Activated CD8-positive, alpha-beta T cell treated with anti-CD3 and anti-CD28 coated beads for 36 hours (primary cell): ENCODE measurements at regions not wholly inside any gene's neighbourhood (a gene's known extent, or its start where the extent isn't known, plus 50 kb on each side); places are given as distances from the start of the nearest gene placed in this dataset.

Source experiments
- ATAC-seq: fragments of 200-7000 bp; cut with Tn5 transposase; one replicate; pipeline ENCODE4 v1.10.0; 2021; ENCODE audit warnings: mild to moderate bottlenecking, moderate library complexity
- CTCF ChIA-PET: fragments of 350-600 bp; sonication (Branson Sonifier 250); formaldehyde crosslinking; loops from one replicate; lab custom pipeline; 2021; ENCODE audit warnings: antibody characterized with exemption; lab: Charles Lee
- POLR2A ChIA-PET: fragments of 350-600 bp; sonication (Branson Sonifier 250); formaldehyde crosslinking; loops from one replicate; lab custom pipeline; 2021; ENCODE audit warnings: antibody characterized with exemption; lab: Charles Lee
- DNase-seq: peaks from one replicate; pipeline ENCODE4 v3.0.0-alpha.2; 2020
- H3K27ac Mint-ChIP-seq: one replicate; pipeline ENCODE4 v1.8.0; 2021; ENCODE audit warnings: mild to moderate bottlenecking, mixed read lengths
- H3K27me3 Mint-ChIP-seq: one replicate; pipeline ENCODE4 v1.8.0; 2021; ENCODE audit warnings: mixed read lengths
- H3K36me3 Mint-ChIP-seq: one replicate; pipeline ENCODE4 v1.8.0; 2021; ENCODE audit warnings: low read depth, mixed read lengths
- H3K4me1 Mint-ChIP-seq: one replicate; pipeline ENCODE4 v1.8.0; 2021; ENCODE audit warnings: low read depth, mixed read lengths
- H3K4me3 Mint-ChIP-seq: one replicate; pipeline ENCODE4 v1.8.0; 2021; ENCODE audit warnings: mild to moderate bottlenecking, moderate library complexity, mixed read lengths
- H3K9me3 Mint-ChIP-seq: one replicate; pipeline ENCODE4 v1.8.0; 2021; ENCODE audit warnings: mixed read lengths
- intact Hi-C: fragments of 100-400 bp; cut with micrococcal nuclease; formaldehyde crosslinking; loops from one replicate; pipeline ENCODE4 v1.10.0; 2022
- TF ChIP-seq, protein P1 (sequence below): fragments of 200-600 bp; IDR thresholded peaks from one replicate; pipeline ENCODE4 v1.8.0; 2022; ENCODE audit warnings: antibody characterized with exemption, mild to moderate bottlenecking

DNA sequence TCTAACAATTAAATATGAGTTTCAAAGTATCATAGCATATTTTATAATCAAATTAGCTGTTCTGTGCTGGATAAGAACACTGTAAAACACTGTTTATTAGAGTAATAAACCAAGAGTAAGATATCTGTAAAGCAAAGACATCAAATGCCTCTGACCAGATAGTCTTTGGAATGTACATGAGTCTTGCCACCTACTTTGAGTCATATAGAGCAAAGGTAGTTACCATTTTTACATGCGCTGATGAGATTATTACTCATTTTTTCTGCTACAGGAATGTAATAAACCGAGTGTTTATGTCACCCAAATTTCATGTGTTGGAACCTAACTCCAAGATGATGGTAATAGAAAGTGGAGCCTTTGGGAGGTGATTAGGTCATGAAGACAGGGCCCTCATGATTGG, 654.5 kb downstream of the CETN3 start:
- ATAC-seq (no peak), DNase-seq (no peak)
- POLR2A ChIA-PET = no interaction called here
- TF ChIP-seq, protein P1, sequence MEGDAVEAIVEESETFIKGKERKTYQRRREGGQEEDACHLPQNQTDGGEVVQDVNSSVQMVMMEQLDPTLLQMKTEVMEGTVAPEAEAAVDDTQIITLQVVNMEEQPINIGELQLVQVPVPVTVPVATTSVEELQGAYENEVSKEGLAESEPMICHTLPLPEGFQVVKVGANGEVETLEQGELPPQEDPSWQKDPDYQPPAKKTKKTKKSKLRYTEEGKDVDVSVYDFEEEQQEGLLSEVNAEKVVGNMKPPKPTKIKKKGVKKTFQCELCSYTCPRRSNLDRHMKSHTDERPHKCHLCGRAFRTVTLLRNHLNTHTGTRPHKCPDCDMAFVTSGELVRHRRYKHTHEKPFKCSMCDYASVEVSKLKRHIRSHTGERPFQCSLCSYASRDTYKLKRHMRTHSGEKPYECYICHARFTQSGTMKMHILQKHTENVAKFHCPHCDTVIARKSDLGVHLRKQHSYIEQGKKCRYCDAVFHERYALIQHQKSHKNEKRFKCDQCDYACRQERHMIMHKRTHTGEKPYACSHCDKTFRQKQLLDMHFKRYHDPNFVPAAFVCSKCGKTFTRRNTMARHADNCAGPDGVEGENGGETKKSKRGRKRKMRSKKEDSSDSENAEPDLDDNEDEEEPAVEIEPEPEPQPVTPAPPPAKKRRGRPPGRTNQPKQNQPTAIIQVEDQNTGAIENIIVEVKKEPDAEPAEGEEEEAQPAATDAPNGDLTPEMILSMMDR = no peak
- H3K27me3 Mint-ChIP-seq = no peaks in the 10 kb centered on the region
- intact Hi-C loops = no loop called here
- no peaks in the 10 kb centered on the region for H3K36me3 Mint-ChIP-seq
- H3K4me1 Mint-ChIP-seq = no peaks in the 10 kb centered on the region
- CTCF ChIA-PET = no interaction called here
- H3K4me3 Mint-ChIP-seq = no peak overlapping the region
- H3K9me3 Mint-ChIP-seq = peaks cover 5% of the 10 kb centered on the region
- H3K27ac Mint-ChIP-seq = no peak overlapping the region

DNA sequence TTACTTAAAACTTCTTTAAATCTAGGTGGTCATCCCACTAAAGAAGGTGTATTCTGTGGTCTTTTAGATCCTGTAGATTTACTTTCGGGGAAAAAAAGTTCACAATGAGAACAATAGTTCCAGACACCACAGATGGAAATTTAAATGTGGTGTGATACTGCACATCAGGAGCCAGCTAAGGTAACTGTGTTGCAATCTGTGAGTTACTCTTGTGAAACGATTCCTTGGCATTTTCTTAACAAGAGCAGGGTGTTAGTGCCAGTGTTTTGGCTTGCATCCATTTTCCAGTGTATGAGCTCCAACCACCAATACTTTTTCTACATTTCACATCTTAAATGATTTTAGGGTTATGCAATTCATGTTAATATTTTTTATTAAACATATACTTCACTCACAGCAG, 674.5 kb downstream of the CETN3 start:
- Mint-ChIP-seq H3K36me3 (no peaks in the 10 kb centered on the region), H3K27ac (no peak overlapping the region), H3K4me3 (no peak overlapping the region), H3K27me3 (no peaks in the 10 kb centered on the region), H3K9me3 (no peaks in the 10 kb centered on the region), H3K4me1 (no peaks in the 10 kb centered on the region)
- POLR2A ChIA-PET = no interaction called here
- DNase-seq = no peak
- ATAC-seq = no peak
- intact Hi-C loops = no loop called here
- CTCF ChIA-PET = no interaction called here
- TF ChIP-seq, protein P1 = no peak

DNA sequence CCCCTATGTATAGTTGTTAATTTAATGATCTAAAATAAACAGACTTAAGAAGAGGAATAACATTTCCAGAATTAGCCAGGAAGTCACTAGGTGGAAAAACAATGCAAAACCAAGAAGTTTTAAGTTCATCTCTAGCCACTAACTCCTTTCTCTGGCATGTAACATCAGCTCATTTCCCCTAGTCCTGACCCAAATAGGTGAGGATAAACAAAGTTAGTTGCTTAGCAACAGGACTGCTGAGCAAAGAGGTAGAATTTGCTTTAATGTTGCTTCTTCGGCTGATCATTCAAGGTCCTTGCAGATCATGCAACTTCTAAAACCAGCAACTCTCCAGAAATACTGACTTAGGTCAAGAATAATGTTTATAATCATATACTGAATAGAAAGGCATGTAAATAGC, 675.8 kb downstream of the CETN3 start:
- ATAC-seq (no peak), DNase-seq (no peak)
- no peaks in the 10 kb centered on the region for H3K9me3 Mint-ChIP-seq
- intact Hi-C loops = no loop called here
- no peaks in the 10 kb centered on the region for H3K4me1 Mint-ChIP-seq
- H3K4me3 Mint-ChIP-seq = no peak overlapping the region
- TF ChIP-seq, protein P1 = no peak
- no peak overlapping the region for H3K27ac Mint-ChIP-seq
- H3K27me3 Mint-ChIP-seq = no peaks in the 10 kb centered on the region
- ChIA-PET CTCF (no interaction called here), POLR2A (no interaction called here)
- H3K36me3 Mint-ChIP-seq = no peaks in the 10 kb centered on the region

DNA sequence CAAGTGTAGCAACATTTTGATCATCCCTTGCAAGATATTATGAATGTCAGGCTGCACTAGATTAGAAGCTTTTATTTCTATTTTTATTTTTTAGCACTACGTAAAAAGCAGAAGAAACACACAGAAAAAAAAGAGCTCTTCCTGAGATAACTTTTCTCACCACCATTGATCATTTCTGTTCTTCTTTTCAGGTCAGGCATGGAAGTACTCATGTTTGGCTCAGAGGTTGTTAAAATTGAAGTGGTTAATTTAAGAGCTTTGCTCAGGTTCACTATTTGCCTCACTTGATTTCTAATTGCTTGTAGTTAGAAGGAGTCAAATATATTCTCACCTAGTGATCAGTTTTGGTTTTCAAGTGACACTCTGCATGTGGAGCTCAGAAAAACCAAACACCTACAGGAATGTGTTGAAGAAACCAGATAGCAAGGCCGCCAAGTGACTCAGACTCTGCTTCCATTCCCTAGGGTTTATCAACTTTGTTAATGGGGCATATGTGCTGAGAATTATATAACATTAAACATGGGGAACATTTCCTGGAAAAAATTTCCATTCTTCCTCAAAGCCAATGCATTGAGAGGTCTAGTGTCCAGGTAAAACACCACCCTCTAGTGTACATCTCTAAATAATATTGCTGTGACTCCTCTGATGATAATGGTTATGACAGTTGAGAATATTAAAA, 679.8 kb downstream of the CETN3 start:
- no peak overlapping the region for H3K4me3 Mint-ChIP-seq
- ATAC-seq = no peak
- no peak overlapping the region for H3K27ac Mint-ChIP-seq
- no peaks in the 10 kb centered on the region for H3K36me3 Mint-ChIP-seq
- ChIA-PET CTCF (no interaction called here), POLR2A (no interaction called here)
- no peaks in the 10 kb centered on the region for H3K27me3 Mint-ChIP-seq
- H3K9me3 Mint-ChIP-seq = no peaks in the 10 kb centered on the region
- no peaks in the 10 kb centered on the region for H3K4me1 Mint-ChIP-seq
- TF ChIP-seq, protein P1 = no peak
- intact Hi-C loops = no loop called here
- DNase-seq = no peak

GRCh38 chr5:89728750-89729149, 680.8 kb downstream of the CETN3 start:
- Mint-ChIP-seq H3K4me3 (no peak overlapping the region), H3K27me3 (no peaks in the 10 kb centered on the region), H3K9me3 (peaks cover 1% of the 10 kb centered on the region), H3K27ac (no peak overlapping the region), H3K36me3 (no peaks in the 10 kb centered on the region), H3K4me1 (no peaks in the 10 kb centered on the region)
- DNase-seq = no peak
- ChIA-PET POLR2A (no interaction called here), CTCF (no interaction called here)
- TF ChIP-seq, protein P1 = no peak
- intact Hi-C loops = no loop called here
- ATAC-seq = no peak
